WTC11 (cell line): ENCODE measurements at regions not wholly inside any gene's neighbourhood (a gene's known extent, or its start where the extent isn't known, plus 50 kb on each side); places are given as distances from the start of the nearest gene placed in this dataset.

Experiments used
- ATF2 ChIP-seq: sonication (generic); formaldehyde crosslinking; IDR thresholded peaks from 2 replicates; pipeline ENCODE4 v1.8.1; 2022; ENCODE audit warnings: low read depth, missing genetic modification reagents, borderline replicate concordance
- CREB1 ChIP-seq: sonication (generic); formaldehyde crosslinking; IDR thresholded peaks from 2 replicates; pipeline ENCODE4 v1.8.0; 2023; ENCODE audit warnings: mild to moderate bottlenecking, missing genetic modification reagents
- CTCF ChIP-seq: fragments of 200-600 bp; IDR thresholded peaks from 2 replicates; pipeline ENCODE4 v1.8.0; 2022; ENCODE audit warnings: antibody characterized with exemption
- ETV6 ChIP-seq: sonication (generic); formaldehyde crosslinking; IDR thresholded peaks from 2 replicates; pipeline ENCODE4 v1.8.1; 2022; ENCODE audit warnings: mild to moderate bottlenecking, missing genetic modification reagents
- HMGXB4 ChIP-seq: sonication (generic); formaldehyde crosslinking; IDR thresholded peaks from 2 replicates; pipeline ENCODE4 v1.8.1; 2023; ENCODE audit warnings: mild to moderate bottlenecking, moderate library complexity, missing genetic modification reagents
- NFYB ChIP-seq: sonication (generic); formaldehyde crosslinking; conservative IDR thresholded peaks from 2 replicates; pipeline ENCODE4 v1.8.0; 2022; ENCODE audit warnings: low read depth, missing genetic modification reagents
- NR2C2 ChIP-seq: sonication (generic); formaldehyde crosslinking; IDR thresholded peaks from 2 replicates; pipeline ENCODE4 v1.8.0; 2022; ENCODE audit warnings: mild to moderate bottlenecking, missing genetic modification reagents
- PREB ChIP-seq: sonication (generic); formaldehyde crosslinking; IDR thresholded peaks from 2 replicates; pipeline ENCODE4 v1.8.1; 2022; ENCODE audit warnings: mild to moderate bottlenecking, missing genetic modification reagents, moderate library complexity, borderline replicate concordance
- SMAD4 ChIP-seq: sonication (generic); formaldehyde crosslinking; IDR thresholded peaks from 2 replicates; pipeline ENCODE4 v1.8.0; 2022; ENCODE audit warnings: mild to moderate bottlenecking, missing genetic modification reagents
- STAT6 ChIP-seq: sonication (generic); formaldehyde crosslinking; conservative IDR thresholded peaks from 2 replicates; pipeline ENCODE4 v1.8.1; 2023; ENCODE audit warnings: mild to moderate bottlenecking, low read depth, missing genetic modification reagents, moderate library complexity
- ZNF263 ChIP-seq: sonication (generic); formaldehyde crosslinking; IDR thresholded peaks from 2 replicates; pipeline ENCODE4 v1.8.1; 2022; ENCODE audit warnings: low read depth, mild to moderate bottlenecking, moderate library complexity, missing genetic modification reagents
- ZNF317 ChIP-seq: sonication (generic); formaldehyde crosslinking; IDR thresholded peaks from 2 replicates; pipeline ENCODE4 v1.8.1; 2023; ENCODE audit warnings: low read depth, mild to moderate bottlenecking, moderate library complexity, missing genetic modification reagents, borderline replicate concordance

- TF ChIP-seq CTCF (no peak), SMAD4 (CRISPR knock-in tag) (no peak), HMGXB4 (CRISPR knock-in tag) (no peak), ZNF263 (CRISPR knock-in tag) (no peak), ETV6 (CRISPR knock-in tag) (no peak), STAT6 (CRISPR knock-in tag) (no peak), NFYB (CRISPR knock-in tag) (no peak), ZNF317 (CRISPR knock-in tag) (no peak), CREB1 (CRISPR knock-in tag) (no peak), PREB (no peak), NR2C2 (CRISPR knock-in tag) (no peak), ATF2 (CRISPR knock-in tag) (no peak)
Measured at GRCh38 chr21:16457498-16457897, 727.7 kb downstream of the USP25 start.
